ENCODE measurements at regions not wholly inside any gene's neighbourhood (a gene's known extent, or its start where the extent isn't known, plus 50 kb on each side); places are given as distances from the start of the nearest gene placed in this dataset.

- no peak for DNase-seq
Observed at GRCh38 chr11:109867784-109868183, 225.4 kb upstream of the ZC3H12C start.

- no peak for DNase-seq
Observed at GRCh38 chr11:109869536-109869935, 223.7 kb upstream of the ZC3H12C start.

DNA sequence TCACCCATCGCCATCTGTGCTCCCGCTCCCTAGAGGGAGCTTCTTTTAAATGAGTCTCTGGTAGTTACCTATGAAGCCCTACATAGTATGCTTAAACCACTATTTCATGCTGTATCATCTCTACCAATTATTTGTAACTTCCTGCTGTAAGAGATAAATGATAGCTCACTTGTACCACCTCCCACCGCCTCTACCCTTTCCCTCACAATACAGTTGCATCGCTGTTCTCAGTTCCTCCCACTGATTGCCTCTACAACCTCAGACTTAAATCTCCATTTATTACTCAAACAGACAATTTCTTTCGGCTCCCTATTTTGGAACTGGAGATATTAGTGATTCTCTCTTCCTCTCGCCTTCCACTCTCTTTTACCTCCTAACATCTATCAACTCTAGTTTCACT lies 222.9 kb upstream of the ZC3H12C start:
- no peak for DNase-seq

- no peak for DNase-seq
Observed at GRCh38 chr11:109877043-109877442, 216.1 kb upstream of the ZC3H12C start.

DNA sequence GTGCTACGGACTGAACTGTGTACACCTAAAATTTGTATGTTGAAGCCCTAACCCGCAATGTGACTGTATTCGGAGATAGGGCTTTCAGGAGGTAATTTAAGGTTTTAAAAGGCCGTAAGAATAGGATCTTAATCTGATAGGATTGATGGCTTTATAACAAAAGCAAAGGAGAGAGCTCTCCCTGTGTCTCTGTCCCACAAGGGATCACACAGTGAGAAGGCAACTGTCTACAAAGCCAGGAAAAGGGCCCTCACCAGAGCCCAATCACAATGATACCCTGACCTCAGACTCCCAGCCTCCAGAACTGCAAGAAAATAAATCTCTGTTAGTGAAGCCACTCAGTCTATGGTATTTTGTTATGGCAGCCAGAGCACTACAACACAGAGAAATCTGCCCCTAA lies 208.7 kb upstream of the ZC3H12C start:
- no peak for DNase-seq

GRCh38 chr11:109885006-109885405 lies 208.2 kb upstream of the ZC3H12C start:
- no peak for DNase-seq

- DNase-seq = no peak
Observed at GRCh38 chr11:109892321-109892794, 200.8 kb upstream of the ZC3H12C start.

- DNase-seq = no peak
Observed at GRCh38 chr11:109894242-109894641, 198.9 kb upstream of the ZC3H12C start.

- DNase-seq = no peak
Observed at GRCh38 chr11:109898592-109898991, 194.6 kb upstream of the ZC3H12C start.

DNA sequence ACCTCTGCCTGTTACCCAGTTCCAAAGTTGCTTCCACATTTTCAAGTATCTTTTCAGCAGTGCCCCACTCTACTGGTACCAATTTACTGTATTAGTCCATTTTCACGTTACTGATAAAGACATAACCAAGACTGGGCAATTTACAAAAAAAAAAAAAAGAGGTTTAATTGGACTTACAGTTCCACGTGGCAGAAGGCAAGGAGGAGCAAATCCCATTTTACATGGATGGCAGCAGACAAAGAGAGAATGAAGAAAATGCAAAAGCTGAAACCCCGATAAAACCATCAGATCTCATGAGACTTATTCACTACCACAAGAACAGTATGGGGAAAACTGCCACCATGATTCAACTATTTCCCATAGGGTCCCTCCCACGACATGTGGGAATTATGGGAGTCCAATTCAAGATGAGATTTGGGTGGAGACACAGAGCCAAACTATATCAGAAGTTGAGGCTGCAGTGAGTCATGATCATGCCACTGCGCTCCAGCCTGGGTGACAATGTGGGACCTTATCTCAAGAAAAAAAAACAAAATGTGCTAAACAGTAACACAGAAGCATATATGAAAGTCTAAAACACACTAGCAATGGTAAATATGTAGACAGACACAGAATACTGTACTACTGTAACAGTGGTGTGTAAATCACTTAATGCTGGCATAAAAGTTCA lies 190.3 kb upstream of the ZC3H12C start:
- no peak for DNase-seq

GRCh38 chr11:109911488-109911887 lies 181.7 kb upstream of the ZC3H12C start:
- DNase-seq = no peak

DNA sequence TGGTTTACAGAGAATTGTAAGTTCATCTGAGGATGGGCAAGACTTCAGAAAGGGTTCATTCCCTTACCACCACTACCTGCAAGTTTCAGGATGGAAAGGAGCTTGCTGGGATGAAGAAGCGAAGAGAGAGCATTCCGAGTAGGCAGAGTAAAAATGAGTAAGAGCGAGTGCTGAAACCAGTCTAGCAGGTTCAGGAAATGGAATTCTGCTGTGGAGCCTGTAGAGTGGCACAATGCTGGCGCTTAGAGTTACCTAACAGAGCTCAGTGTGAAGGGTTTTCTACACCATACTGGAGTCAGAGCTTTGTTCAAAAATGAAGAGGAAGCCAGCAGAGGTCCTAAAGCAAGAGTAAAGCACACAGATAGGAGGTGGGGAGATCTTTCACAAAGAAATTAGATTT lies 179.2 kb upstream of the ZC3H12C start:
- DNase-seq = no peak

GRCh38 chr11:109914809-109915653 lies 178.2 kb upstream of the ZC3H12C start:
- no peak for DNase-seq

DNA sequence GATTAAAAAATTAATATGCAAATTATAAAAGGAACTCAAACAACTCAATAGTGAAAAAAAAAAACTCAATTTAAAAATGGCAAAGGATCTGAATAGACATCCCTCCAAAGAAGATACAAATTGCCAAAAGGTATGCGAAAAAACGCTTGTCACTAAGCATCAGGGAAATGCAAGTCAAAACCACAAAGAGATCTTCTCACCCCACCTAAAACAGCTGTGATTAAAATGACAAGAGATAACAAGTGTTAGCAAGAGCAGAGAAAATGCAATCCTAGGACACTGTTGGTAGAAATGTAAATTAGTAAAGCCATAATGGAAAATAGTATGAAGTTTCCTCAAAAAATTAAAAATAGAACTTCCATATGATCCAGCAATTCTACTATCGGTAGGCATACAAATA lies 166.3 kb upstream of the ZC3H12C start:
- DNase-seq = no peak

DNA sequence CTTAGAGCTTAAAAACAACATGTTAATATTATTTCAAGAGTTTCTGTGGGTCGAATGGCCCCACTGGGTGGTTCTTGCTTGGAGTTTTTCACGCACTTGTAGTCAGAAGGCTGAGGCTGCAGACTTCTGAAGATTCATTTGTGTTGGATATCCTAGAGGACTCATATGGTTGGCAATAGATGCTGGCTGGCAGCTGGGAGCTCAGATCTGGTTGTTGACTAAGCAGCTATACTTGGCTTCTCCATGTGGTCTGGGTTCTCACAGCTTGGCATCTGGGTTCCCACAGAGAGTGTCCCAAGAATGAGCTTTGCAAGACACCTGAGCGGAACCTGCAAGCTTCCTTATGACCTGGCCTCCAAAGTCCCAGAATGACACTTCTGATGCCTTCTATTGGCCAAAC lies 163.9 kb upstream of the ZC3H12C start:
- no peak for DNase-seq

- DNase-seq = no peak
Observed at GRCh38 chr11:109933126-109933525, 160.1 kb upstream of the ZC3H12C start.

- no peak for DNase-seq
Observed at GRCh38 chr11:109934151-109934550, 159.0 kb upstream of the ZC3H12C start.

DNA sequence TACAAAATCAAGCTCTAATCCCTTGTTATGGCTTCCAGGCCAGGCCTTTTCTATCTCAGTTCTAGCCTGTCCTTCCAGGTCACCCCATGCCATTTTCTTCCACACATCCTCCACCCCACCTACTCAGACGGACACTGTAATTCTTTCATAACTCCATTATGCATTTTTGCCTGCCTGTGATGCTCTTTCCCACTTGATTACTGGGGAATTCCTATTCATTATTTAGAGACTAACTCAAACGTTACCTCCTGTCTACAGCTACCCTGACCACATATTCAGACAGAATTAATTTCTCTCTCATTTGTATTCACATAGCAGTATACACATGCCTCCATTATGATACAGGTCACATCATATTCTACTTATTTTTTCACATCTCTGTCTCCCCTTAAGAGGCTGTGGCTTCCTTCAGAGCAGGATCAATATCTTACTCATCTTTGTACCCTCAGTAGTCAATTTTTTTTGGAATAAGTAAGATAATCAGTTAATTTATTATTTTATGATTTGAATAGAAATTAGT lies 156.5 kb upstream of the ZC3H12C start:
- no peak for DNase-seq

DNA sequence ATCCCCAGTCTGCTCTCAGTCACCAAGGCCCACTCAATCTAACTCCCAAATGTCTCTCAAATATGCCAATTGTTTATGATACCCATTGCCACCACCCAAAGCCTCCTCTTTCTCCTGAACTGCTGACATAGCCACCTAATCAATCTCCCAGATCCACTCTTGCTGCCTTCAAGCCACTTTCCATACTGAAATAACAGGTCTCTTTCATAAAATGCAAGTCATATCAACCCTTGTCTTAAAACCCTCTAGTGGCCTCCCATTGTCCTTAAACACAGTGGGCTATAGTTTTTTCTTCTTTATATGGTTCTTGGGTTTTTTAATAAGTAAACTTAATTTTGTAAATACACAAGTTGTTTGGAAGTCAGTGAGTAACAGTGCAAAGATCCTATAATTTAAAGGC lies 155.2 kb upstream of the ZC3H12C start:
- no peak for DNase-seq

- no peak for DNase-seq
Observed at GRCh38 chr11:109939166-109939810, 153.9 kb upstream of the ZC3H12C start.

DNA sequence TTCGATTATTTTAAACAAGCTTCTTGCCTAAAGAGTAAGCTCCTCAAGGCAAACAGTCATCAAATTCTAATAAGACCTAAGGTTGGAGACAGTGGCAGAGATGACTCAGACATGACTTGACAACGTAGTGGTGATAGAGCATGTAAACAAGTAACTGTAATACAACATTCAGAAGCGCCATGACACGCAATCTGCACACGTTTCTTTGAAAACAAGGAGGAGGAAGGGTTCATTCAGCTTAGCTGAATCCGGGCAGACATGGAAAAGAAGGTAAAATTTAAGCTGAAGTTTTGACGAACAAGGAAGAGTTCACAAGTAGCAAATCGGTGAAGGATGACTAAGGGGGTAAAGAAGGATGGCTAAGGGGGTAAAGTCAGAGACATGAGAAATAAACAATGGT lies 152.4 kb upstream of the ZC3H12C start:
- no peak for DNase-seq

DNA sequence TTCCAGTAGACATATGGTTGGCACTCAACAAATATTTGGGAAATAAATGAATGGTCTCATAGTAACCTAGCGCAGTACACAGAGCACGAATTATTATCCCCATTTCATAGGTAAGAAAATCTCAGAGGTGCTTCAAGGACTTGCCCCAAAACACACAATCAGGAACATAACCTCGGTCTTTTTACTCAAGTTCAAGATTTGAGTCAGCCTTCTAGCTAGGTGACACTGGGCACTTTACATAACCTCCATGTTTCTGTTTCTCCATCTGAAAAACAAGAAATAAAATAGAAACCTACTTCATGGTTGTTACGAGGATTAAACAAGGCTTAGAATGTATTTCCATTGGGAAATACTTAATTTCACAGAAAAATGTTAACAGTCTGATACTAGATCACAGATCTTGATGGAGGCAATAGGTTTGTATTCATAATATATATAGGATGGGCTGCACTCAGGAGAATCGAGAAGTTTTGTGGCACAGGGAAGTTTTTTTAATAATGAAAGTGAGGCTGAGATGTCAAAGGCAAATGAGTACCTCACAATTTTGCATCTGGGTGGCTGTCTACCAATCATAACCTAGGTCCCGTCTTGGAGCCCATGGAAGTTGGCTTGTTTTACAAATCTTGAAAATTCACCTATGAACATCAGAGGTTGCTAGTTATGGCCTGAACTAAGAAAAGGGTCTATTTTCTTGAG lies 147.4 kb upstream of the ZC3H12C start:
- DNase-seq = no peak

DNA sequence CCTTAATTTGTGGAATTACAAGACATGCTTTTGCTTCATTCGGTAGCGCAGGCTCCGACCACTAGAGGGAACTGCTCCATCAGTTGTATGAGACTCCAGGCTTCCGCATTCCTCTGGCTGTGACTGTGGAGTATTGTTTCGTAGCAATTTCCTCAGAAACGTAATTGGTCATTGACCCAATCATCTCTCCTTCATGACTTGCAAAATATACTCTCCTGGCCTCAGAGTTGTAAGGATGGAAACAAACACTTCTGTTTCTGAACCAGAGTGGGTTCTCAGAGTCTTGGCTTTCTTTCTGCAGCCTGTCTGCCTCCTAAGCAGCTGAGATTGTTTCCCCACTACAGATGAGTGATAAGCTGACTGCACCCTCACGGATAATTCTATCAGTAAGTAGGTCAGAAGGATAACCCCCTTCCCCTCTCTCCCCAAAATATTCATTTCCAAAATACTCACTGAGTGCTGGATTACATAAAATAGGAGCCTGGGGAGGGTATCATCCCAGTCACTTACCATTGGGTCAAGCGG lies 146.8 kb upstream of the ZC3H12C start:
- DNase-seq = no peak
